HEK293 (cell line): ENCODE measurements at regions not wholly inside any gene's neighbourhood (a gene's known extent, or its start where the extent isn't known, plus 50 kb on each side); places are given as distances from the start of the nearest gene placed in this dataset.

Experiments used
- CTCF ChIA-PET: fragments of 350-600 bp; formaldehyde crosslinking; extraction: SDS; loops from one replicate; lab custom pipeline; 2021; ENCODE audit warnings: antibody characterized with exemption; lab: Yijun Ruan, JAX
- POLR2A ChIA-PET: fragments of 300-600 bp; formaldehyde crosslinking; extraction: SDS; loops from one replicate; lab custom pipeline; 2020; ENCODE audit warnings: antibody characterized with exemption, inconsistent platforms; lab: Yijun Ruan, JAX
- H3K27ac ChIP-seq: fragments of 200-500 bp; sonication (Bioruptor generic); 2 replicates; pipeline ENCODE4 v1.5.1; 2014; ENCODE audit warnings: low read depth, low read length, control low read depth, inconsistent platforms; ENCODE audit errors: extremely low read depth
- H3K36me3 ChIP-seq, 2 experiments: fragments of 200-500 bp in 1 of 2; sonication (Bioruptor generic) in 1 of 2; 1 replicate in 1 of 2; 2 replicates in 1 of 2; pipeline ENCODE4 v1.5.1; 2014 to 2017; ENCODE audit warnings: inconsistent platforms in 2 of 2, low read length in 2 of 2; ENCODE audit not compliant: control insufficient read depth in 2 of 2, insufficient read depth in 1 of 2
- H3K4me1 ChIP-seq: fragments of 200-500 bp; sonication (Bioruptor generic); 2 replicates; pipeline ENCODE4 v1.5.1; 2014; ENCODE audit warnings: mild to moderate bottlenecking, low read length, inconsistent platforms; ENCODE audit not compliant: control insufficient read depth, insufficient read depth
- H3K4me3 ChIP-seq: 2 replicates; pipeline ENCODE4 v1.5.1; 2011; ENCODE audit warnings: low read depth, mild to moderate bottlenecking, control low read depth, low read length, moderate library complexity
- H3K9me3 ChIP-seq: fragments of 200-500 bp; sonication (Bioruptor generic); 2 replicates; pipeline ENCODE4 v1.5.1; 2014; ENCODE audit warnings: low read depth, low read length, inconsistent platforms; ENCODE audit not compliant: control insufficient read depth, insufficient read depth
- KLF9 ChIP-seq: fragments of 450-650 bp; formaldehyde crosslinking; IDR thresholded peaks from 2 replicates; pipeline ENCODE4 v1.5.1; 2016; ENCODE audit warnings: missing biosample characterization, missing genetic modification characterization, low read depth
- MEIS1 ChIP-seq: sonication (generic); formaldehyde crosslinking; IDR thresholded peaks from 2 replicates; pipeline ENCODE4 v1.8.1; 2022; ENCODE audit warnings: missing genetic modification reagents, mild to moderate bottlenecking, borderline replicate concordance
- OVOL3 ChIP-seq: fragments of 450-650 bp; formaldehyde crosslinking; IDR thresholded peaks from 2 replicates; pipeline ENCODE4 v1.5.1; 2016; ENCODE audit warnings: missing biosample characterization, missing genetic modification characterization
- SCRT1 ChIP-seq: fragments of 450-650 bp; formaldehyde crosslinking; IDR thresholded peaks from 2 replicates; pipeline ENCODE4 v1.5.1; 2016; ENCODE audit warnings: missing biosample characterization, missing genetic modification characterization, borderline replicate concordance
- ZBTB20 ChIP-seq: fragments of 450-650 bp; formaldehyde crosslinking; IDR thresholded peaks from 2 replicates; pipeline ENCODE4 v1.5.1; 2016; ENCODE audit warnings: missing biosample characterization, missing genetic modification characterization
- ZEB2 ChIP-seq: fragments of 450-650 bp; formaldehyde crosslinking; IDR thresholded peaks from 2 replicates; pipeline ENCODE4 v1.5.1; 2016; ENCODE audit warnings: missing biosample characterization, missing genetic modification characterization
- ZFP3 ChIP-seq: fragments of 450-650 bp; formaldehyde crosslinking; IDR thresholded peaks from 2 replicates; pipeline ENCODE4 v1.5.1; 2016; ENCODE audit warnings: low read depth, missing biosample characterization, missing genetic modification characterization
- ZIC2 ChIP-seq: fragments of 450-650 bp; formaldehyde crosslinking; IDR thresholded peaks from 2 replicates; pipeline ENCODE4 v1.5.1; 2016; ENCODE audit warnings: missing biosample characterization, missing genetic modification characterization
- ZNF133 ChIP-seq: fragments of 450-650 bp; formaldehyde crosslinking; IDR thresholded peaks from 2 replicates; pipeline ENCODE4 v1.5.1; 2016; ENCODE audit warnings: missing biosample characterization, missing genetic modification characterization
- ZNF184 ChIP-seq: fragments of 450-650 bp; IDR thresholded peaks from 2 replicates; pipeline ENCODE4 v1.5.1; 2018; ENCODE audit warnings: missing biosample characterization, mild to moderate bottlenecking, missing genetic modification characterization
- ZNF211 ChIP-seq: fragments of 450-650 bp; formaldehyde crosslinking; IDR thresholded peaks from 2 replicates; pipeline ENCODE4 v1.5.1; 2016; ENCODE audit warnings: low read depth, missing biosample characterization, missing genetic modification characterization
- ZNF341 ChIP-seq: fragments of 450-650 bp; formaldehyde crosslinking; IDR thresholded peaks from 2 replicates; pipeline ENCODE4; 2016; ENCODE audit warnings: low read depth, missing biosample characterization, missing genetic modification characterization
- ZNF350 ChIP-seq: fragments of 450-650 bp; formaldehyde crosslinking; IDR thresholded peaks from 2 replicates; pipeline ENCODE4 v1.5.0; 2017; ENCODE audit warnings: missing biosample characterization, mild to moderate bottlenecking, missing genetic modification characterization
- ZNF366 ChIP-seq: fragments of 450-650 bp; formaldehyde crosslinking; conservative IDR thresholded peaks from 2 replicates; pipeline ENCODE4 v1.5.1; 2016; ENCODE audit warnings: missing biosample characterization, missing genetic modification characterization
- ZNF501 ChIP-seq: fragments of 450-650 bp; formaldehyde crosslinking; IDR thresholded peaks from 2 replicates; pipeline ENCODE4 v1.5.1; 2016; ENCODE audit warnings: missing biosample characterization, missing genetic modification characterization
- ZNF514 ChIP-seq: fragments of 450-650 bp; formaldehyde crosslinking; IDR thresholded peaks from 2 replicates; pipeline ENCODE4 v1.5.1; 2016; ENCODE audit warnings: missing biosample characterization, missing genetic modification characterization
- ZNF548 ChIP-seq: fragments of 450-650 bp; formaldehyde crosslinking; IDR thresholded peaks from 2 replicates; pipeline ENCODE4 v1.5.1; 2016; ENCODE audit warnings: missing biosample characterization, missing genetic modification characterization
- ZNF677 ChIP-seq: fragments of 450-650 bp; IDR thresholded peaks from 2 replicates; pipeline ENCODE4 v1.5.0; 2018; ENCODE audit warnings: missing biosample characterization, mild to moderate bottlenecking, missing genetic modification characterization, moderate library complexity
- ZNF76 ChIP-seq: fragments of 450-650 bp; formaldehyde crosslinking; IDR thresholded peaks from 2 replicates; pipeline ENCODE4; 2016; ENCODE audit warnings: low read depth, missing biosample characterization, missing genetic modification characterization, borderline replicate concordance
- ZNF830 ChIP-seq: fragments of 450-650 bp; IDR thresholded peaks from 2 replicates; pipeline ENCODE4 v1.5.0; 2018; ENCODE audit warnings: missing biosample characterization, missing genetic modification characterization, low read depth, mild to moderate bottlenecking, moderate library complexity
- ZXDB ChIP-seq: fragments of 450-650 bp; formaldehyde crosslinking; IDR thresholded peaks from 2 replicates; pipeline ENCODE4 v1.5.1; 2016; ENCODE audit warnings: missing biosample characterization, missing genetic modification characterization
- TF ChIP-seq, protein P1 (sequence below): fragments of 450-650 bp; formaldehyde crosslinking; conservative IDR thresholded peaks from 2 replicates; pipeline ENCODE4 v1.5.1; 2016; ENCODE audit warnings: low read depth, missing biosample characterization, missing genetic modification characterization
- TF ChIP-seq, protein P2 (sequence below): fragments of 450-650 bp; formaldehyde crosslinking; IDR thresholded peaks from 2 replicates; pipeline ENCODE4 v1.5.1; 2016; ENCODE audit warnings: missing biosample characterization, missing genetic modification characterization
- TF ChIP-seq, protein P3 (sequence below): fragments of 450-650 bp; IDR thresholded peaks from 2 replicates; pipeline ENCODE4 v1.5.1; 2018; ENCODE audit warnings: missing biosample characterization, missing genetic modification characterization
- TF ChIP-seq, protein P4 (sequence below): fragments of 450-650 bp; formaldehyde crosslinking; IDR thresholded peaks from 2 replicates; pipeline ENCODE4 v1.5.1; 2016; ENCODE audit warnings: missing biosample characterization, missing genetic modification characterization, low read depth
- TF ChIP-seq, protein P5 (sequence below): fragments of 450-650 bp; formaldehyde crosslinking; IDR thresholded peaks from 2 replicates; pipeline ENCODE4 v1.5.1; 2016; ENCODE audit warnings: missing biosample characterization, missing genetic modification characterization
- TF ChIP-seq, protein P6 (sequence below): fragments of 450-650 bp; formaldehyde crosslinking; IDR thresholded peaks from 2 replicates; pipeline ENCODE4 v1.5.1; 2016; ENCODE audit warnings: missing biosample characterization, missing genetic modification characterization, borderline replicate concordance

DNA sequence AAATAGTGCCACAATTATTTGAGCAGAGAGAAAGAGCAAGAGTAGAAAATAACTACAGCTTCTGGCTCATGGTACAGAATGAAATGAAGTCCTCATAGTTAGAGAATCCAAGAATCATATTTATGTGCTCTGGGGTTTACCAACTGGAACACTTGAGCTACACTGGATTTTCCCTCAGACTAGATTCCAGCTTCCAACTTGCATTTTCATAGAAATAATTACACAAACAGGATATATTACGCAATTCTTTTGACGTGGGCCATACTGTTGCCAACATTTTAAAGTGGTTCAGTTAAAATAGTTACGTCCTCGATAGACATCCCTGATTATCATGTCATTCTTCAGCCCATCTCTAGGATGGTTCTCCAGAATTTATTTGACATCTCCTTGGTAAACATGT lies 129.2 kb downstream of the ETAA1 start:
- ChIA-PET CTCF (no interaction called here), POLR2A (interaction anchor here (0.6 kb wide), 1 partner anchor 645 kb away, joined by 7 read pairs; no protein-coding TSS in a partner anchor)
- no peaks in the 10 kb centered on the region for H3K36me3 ChIP-seq
- TF ChIP-seq, protein P1, sequence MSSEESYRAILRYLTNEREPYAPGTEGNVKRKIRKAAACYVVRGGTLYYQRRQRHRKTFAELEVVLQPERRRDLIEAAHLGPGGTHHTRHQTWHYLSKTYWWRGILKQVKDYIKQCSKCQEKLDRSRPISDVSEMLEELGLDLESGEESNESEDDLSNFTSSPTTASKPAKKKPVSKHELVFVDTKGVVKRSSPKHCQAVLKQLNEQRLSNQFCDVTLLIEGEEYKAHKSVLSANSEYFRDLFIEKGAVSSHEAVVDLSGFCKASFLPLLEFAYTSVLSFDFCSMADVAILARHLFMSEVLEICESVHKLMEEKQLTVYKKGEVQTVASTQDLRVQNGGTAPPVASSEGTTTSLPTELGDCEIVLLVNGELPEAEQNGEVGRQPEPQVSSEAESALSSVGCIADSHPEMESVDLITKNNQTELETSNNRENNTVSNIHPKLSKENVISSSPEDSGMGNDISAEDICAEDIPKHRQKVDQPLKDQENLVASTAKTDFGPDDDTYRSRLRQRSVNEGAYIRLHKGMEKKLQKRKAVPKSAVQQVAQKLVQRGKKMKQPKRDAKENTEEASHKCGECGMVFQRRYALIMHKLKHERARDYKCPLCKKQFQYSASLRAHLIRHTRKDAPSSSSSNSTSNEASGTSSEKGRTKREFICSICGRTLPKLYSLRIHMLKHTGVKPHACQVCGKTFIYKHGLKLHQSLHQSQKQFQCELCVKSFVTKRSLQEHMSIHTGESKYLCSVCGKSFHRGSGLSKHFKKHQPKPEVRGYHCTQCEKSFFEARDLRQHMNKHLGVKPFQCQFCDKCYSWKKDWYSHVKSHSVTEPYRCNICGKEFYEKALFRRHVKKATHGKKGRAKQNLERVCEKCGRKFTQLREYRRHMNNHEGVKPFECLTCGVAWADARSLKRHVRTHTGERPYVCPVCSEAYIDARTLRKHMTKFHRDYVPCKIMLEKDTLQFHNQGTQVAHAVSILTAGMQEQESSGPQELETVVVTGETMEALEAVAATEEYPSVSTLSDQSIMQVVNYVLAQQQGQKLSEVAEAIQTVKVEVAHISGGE (tag by site-specific recombination): no peak
- TF ChIP-seq MEIS1 (no peak), ZNF211 (tag by site-specific recombination) (no peak), ZFP3 (tag by site-specific recombination) (no peak), ZBTB20 (tag by site-specific recombination) (no peak), SCRT1 (no peak), ZNF350 (tag by site-specific recombination) (no peak), KLF9 (tag by site-specific recombination) (no peak), ZNF548 (no peak), ZNF366 (no peak), ZNF133 (tag by site-specific recombination) (no peak), ZNF341 (tag by site-specific recombination) (no peak)
- TF ChIP-seq, protein P2, sequence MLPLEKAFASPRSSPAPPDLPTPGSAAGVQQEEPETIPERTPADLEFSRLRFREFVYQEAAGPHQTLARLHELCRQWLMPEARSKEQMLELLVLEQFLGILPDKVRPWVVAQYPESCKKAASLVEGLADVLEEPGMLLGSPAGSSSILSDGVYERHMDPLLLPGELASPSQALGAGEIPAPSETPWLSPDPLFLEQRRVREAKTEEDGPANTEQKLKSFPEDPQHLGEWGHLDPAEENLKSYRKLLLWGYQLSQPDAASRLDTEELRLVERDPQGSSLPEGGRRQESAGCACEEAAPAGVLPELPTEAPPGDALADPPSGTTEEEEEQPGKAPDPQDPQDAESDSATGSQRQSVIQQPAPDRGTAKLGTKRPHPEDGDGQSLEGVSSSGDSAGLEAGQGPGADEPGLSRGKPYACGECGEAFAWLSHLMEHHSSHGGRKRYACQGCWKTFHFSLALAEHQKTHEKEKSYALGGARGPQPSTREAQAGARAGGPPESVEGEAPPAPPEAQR (tag by site-specific recombination): no peak
- TF ChIP-seq, protein P3, sequence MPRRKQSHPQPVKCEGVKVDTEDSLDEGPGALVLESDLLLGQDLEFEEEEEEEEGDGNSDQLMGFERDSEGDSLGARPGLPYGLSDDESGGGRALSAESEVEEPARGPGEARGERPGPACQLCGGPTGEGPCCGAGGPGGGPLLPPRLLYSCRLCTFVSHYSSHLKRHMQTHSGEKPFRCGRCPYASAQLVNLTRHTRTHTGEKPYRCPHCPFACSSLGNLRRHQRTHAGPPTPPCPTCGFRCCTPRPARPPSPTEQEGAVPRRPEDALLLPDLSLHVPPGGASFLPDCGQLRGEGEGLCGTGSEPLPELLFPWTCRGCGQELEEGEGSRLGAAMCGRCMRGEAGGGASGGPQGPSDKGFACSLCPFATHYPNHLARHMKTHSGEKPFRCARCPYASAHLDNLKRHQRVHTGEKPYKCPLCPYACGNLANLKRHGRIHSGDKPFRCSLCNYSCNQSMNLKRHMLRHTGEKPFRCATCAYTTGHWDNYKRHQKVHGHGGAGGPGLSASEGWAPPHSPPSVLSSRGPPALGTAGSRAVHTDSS (tag by site-specific recombination): no peak
- H3K4me1 ChIP-seq: peaks cover 4% of the 10 kb centered on the region; the same call in 1 of the 2 replicates
- H3K27ac ChIP-seq: no peak overlapping the region
- H3K4me3 ChIP-seq: no peak overlapping the region
- no peaks in the 10 kb centered on the region for H3K9me3 ChIP-seq

DNA sequence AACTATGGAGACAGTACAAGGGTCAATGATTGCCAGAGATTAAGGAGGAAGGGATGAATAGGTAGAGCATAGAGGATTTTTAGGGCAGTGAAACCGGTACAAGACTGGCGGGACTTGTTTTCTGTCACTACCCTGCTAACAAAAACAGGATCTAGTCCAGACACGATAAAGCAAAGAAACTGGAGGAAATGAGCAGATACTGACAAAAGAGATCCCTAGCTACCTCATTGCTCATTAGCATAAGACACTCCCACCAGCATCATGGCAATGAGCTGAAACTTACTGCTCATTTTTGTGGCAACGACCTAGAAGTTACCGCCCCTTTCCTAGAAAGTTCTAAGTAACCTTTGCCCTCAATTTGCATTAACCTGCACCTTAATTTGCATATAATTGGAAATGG lies 131.2 kb downstream of the ETAA1 start:
- no peaks in the 10 kb centered on the region; the same call in 1 of the 2 replicates for H3K4me1 ChIP-seq
- ChIA-PET POLR2A (no interaction called here), CTCF (no interaction called here)
- H3K27ac ChIP-seq: no peak overlapping the region
- H3K4me3 ChIP-seq: no peak overlapping the region
- H3K9me3 ChIP-seq: no peaks in the 10 kb centered on the region
- H3K36me3 ChIP-seq: no peaks in the 10 kb centered on the region
- TF ChIP-seq OVOL3 (no peak), ZNF677 (no peak), ZXDB (tag by site-specific recombination) (no peak), ZNF76 (tag by site-specific recombination) (no peak), ZNF514 (tag by site-specific recombination) (no peak), ZIC2 (no peak), ZNF184 (no peak), ZNF830 (tag by site-specific recombination) (no peak), ZNF501 (tag by site-specific recombination) (no peak), ZEB2 (tag by site-specific recombination) (no peak)
- TF ChIP-seq, protein P4, sequence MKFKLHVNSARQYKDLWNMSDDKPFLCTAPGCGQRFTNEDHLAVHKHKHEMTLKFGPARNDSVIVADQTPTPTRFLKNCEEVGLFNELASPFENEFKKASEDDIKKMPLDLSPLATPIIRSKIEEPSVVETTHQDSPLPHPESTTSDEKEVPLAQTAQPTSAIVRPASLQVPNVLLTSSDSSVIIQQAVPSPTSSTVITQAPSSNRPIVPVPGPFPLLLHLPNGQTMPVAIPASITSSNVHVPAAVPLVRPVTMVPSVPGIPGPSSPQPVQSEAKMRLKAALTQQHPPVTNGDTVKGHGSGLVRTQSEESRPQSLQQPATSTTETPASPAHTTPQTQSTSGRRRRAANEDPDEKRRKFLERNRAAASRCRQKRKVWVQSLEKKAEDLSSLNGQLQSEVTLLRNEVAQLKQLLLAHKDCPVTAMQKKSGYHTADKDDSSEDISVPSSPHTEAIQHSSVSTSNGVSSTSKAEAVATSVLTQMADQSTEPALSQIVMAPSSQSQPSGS (tag by site-specific recombination): no peak
- TF ChIP-seq, protein P5, sequence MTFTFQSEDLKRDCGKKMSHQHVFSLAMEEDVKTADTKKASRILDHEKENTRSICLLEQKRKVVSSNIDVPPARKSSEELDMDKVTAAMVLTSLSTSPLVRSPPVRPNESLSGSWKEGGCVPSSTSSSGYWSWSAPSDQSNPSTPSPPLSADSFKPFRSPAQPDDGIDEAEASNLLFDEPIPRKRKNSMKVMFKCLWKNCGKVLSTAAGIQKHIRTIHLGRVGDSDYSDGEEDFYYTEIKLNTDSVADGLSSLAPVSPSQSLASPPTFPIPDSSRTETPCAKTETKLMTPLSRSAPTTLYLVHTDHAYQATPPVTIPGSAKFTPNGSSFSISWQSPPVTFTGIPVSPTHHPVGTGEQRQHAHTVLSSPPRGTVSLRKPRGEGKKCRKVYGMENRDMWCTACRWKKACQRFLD (tag by site-specific recombination): no peak
- TF ChIP-seq, protein P6, sequence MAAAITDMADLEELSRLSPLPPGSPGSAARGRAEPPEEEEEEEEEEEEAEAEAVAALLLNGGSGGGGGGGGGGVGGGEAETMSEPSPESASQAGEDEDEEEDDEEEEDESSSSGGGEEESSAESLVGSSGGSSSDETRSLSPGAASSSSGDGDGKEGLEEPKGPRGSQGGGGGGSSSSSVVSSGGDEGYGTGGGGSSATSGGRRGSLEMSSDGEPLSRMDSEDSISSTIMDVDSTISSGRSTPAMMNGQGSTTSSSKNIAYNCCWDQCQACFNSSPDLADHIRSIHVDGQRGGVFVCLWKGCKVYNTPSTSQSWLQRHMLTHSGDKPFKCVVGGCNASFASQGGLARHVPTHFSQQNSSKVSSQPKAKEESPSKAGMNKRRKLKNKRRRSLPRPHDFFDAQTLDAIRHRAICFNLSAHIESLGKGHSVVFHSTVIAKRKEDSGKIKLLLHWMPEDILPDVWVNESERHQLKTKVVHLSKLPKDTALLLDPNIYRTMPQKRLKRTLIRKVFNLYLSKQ: no peak
